Tibial artery (tissue), 4 donors: ENCODE measurements at regions not wholly inside any gene's neighbourhood (a gene's known extent, or its start where the extent isn't known, plus 50 kb on each side); places are given as distances from the start of the nearest gene placed in this dataset.

Source experiments
- DNase-seq, 2 donors: peaks; one replicate each; pipeline ENCODE4 v3.0.0-alpha.2; 2019
- H3K27ac ChIP-seq, 2 donors: fragments of 200-600 bp; sonication (generic) in 1 of 2; 1 replicate in 1 of 2; 2 replicates in 1 of 2; pipeline ENCODE4 v1.5.1; 2018 to 2019; ENCODE audit warnings: mild to moderate bottlenecking in 1 of 2
- H3K27me3 ChIP-seq, 2 donors: fragments of 200-600 bp; sonication (generic) in 1 of 2; one replicate each; pipeline versions ENCODE4 v1.5.1 to v1.6.0; 2016 to 2019
- H3K36me3 ChIP-seq, 3 donors: fragments of 200-600 bp; sonication (generic) in 2 of 3; one replicate each; pipeline ENCODE4 v1.5.1; 2016 to 2019; ENCODE audit warnings: mild to moderate bottlenecking in 2 of 3
- H3K4me1 ChIP-seq, 4 donors: fragments of 200-600 bp; sonication (generic) in 2 of 4; 1 replicate in 3 of 4; 2 replicates in 1 of 4; pipeline ENCODE4 v1.5.1; 2016 to 2019
- H3K4me3 ChIP-seq, 2 donors: fragments of 200-600 bp; sonication (generic) in 1 of 2; 1 replicate in 1 of 2; 2 replicates in 1 of 2; pipeline ENCODE4 v1.5.1; 2018 to 2019; ENCODE audit warnings: mild to moderate bottlenecking in 2 of 2
- H3K9me3 ChIP-seq, 3 donors: fragments of 200-600 bp; sonication (generic) in 1 of 3; one replicate each; pipeline ENCODE4 v1.5.1; 2016 to 2019
- intact Hi-C: fragments of 100-400 bp; cut with DNase I; formaldehyde crosslinking; loops from one replicate; pipeline ENCODE4 v1.15.0; 2023; ENCODE audit warnings: low total_unique reads
- TF ChIP-seq, protein P1 (sequence below), 2 experiments: fragments of 200-600 bp in 1 of 2; fragments of 450-650 bp in 1 of 2; IDR thresholded peaks; one replicate each; pipeline ENCODE4 v1.5.1; 2017 to 2019; ENCODE audit warnings: antibody characterized with exemption in 2 of 2, mild to moderate bottlenecking in 1 of 2, moderate library complexity in 1 of 2

DNA sequence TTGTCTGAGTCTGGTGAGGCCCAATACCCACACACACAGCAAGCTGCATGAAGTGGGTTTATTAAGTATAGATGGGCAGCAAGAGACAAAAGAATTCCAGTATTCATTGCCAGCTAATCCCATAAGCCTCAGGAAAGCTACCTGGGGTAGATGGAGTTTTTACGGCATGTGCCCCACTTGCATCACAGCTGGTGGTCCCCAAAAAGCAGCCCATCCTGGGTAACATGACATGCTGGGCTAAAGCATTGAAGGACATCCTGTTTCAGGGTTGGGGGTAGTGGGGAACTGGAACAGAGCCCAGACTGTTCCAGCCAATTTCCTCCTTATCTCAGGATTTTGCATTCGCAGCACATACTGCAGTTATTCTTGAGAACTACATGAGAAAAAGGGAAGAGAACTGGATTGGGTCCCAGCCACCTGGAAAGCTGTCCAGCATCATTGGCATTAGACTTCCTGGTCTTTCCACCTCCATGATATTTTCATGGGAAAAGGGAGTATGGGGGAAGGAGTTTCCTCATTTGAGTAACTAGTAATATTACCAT lies 240.1 kb upstream of the MMADHC start:
- no peak overlapping the region for H3K27ac ChIP-seq
- no peaks in the 10 kb centered on the region for H3K36me3 ChIP-seq
- no peaks in the 10 kb centered on the region for H3K27me3 ChIP-seq
- intact Hi-C loops: no loop called here
- TF ChIP-seq, protein P1, sequence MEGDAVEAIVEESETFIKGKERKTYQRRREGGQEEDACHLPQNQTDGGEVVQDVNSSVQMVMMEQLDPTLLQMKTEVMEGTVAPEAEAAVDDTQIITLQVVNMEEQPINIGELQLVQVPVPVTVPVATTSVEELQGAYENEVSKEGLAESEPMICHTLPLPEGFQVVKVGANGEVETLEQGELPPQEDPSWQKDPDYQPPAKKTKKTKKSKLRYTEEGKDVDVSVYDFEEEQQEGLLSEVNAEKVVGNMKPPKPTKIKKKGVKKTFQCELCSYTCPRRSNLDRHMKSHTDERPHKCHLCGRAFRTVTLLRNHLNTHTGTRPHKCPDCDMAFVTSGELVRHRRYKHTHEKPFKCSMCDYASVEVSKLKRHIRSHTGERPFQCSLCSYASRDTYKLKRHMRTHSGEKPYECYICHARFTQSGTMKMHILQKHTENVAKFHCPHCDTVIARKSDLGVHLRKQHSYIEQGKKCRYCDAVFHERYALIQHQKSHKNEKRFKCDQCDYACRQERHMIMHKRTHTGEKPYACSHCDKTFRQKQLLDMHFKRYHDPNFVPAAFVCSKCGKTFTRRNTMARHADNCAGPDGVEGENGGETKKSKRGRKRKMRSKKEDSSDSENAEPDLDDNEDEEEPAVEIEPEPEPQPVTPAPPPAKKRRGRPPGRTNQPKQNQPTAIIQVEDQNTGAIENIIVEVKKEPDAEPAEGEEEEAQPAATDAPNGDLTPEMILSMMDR (IDR thresholded peaks at IDR 0.05): no peak
- H3K9me3 ChIP-seq: no peaks in the 10 kb centered on the region
- H3K4me3 ChIP-seq: no peak overlapping the region
- no peaks in the 10 kb centered on the region for H3K4me1 ChIP-seq
- DNase-seq: no peak

DNA sequence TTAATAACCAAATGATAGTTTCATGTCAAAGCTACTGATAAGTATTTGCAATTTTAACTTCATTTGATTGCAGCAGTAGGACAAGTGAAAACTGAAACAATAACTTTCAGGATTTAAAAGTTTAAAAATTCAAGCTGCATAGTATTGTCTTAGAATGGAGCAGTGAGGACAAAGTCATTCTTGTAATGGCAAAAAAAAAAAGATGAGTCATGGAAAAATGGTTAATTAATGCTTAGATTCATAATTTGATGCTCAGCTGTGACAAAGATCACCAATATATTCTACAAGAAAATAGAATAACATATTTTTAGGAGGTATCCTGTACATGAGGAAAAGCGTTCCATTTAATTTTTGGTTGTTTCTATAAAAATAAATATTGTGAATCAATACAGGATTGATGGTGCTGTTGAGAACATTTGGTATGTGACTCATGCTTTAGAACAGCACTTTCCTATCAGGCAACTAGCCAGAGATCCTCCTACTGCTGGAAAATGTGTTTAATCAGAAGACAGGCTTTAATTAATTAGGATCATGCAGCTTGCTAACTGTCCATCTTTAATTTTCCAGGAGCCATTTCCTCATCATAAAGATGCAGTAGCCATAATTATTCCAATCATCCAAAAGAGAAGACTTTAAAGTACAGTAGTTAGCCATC lies 239.0 kb upstream of the MMADHC start:
- no peak overlapping the region for H3K27ac ChIP-seq
- H3K9me3 ChIP-seq: no peaks in the 10 kb centered on the region
- H3K4me1 ChIP-seq: no peaks in the 10 kb centered on the region
- no peak for DNase-seq
- TF ChIP-seq, protein P1 (IDR thresholded peaks at IDR 0.05): no peak
- H3K27me3 ChIP-seq: no peaks in the 10 kb centered on the region
- intact Hi-C loops: no loop called here
- H3K4me3 ChIP-seq: no peak overlapping the region
- no peaks in the 10 kb centered on the region for H3K36me3 ChIP-seq

DNA sequence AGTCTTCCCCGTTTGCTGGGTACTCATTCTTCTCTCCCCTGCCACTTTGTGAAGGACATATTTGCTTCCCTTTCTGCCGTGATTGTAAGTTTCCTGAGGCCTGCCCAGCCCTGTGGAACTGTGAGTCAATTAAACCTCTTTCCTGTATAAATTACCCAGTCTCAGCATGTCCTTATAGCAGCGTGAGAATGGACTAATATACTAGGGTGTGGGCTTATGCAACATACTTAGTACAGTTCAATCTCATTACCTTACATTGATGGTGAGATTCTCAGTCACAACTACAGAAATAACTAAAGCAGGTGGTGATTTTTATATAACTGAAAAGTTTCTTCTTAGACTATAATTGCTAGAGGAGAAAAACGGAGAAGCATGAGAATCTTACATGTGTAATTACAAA lies 237.9 kb upstream of the MMADHC start:
- no peak for DNase-seq
- no peaks in the 10 kb centered on the region for H3K36me3 ChIP-seq
- TF ChIP-seq, protein P1 (IDR thresholded peaks at IDR 0.05): no peak
- H3K4me1 ChIP-seq: no peaks in the 10 kb centered on the region
- intact Hi-C loops: no loop called here
- no peaks in the 10 kb centered on the region for H3K27me3 ChIP-seq
- no peak overlapping the region for H3K27ac ChIP-seq
- H3K9me3 ChIP-seq: no peaks in the 10 kb centered on the region
- H3K4me3 ChIP-seq: no peak overlapping the region

DNA sequence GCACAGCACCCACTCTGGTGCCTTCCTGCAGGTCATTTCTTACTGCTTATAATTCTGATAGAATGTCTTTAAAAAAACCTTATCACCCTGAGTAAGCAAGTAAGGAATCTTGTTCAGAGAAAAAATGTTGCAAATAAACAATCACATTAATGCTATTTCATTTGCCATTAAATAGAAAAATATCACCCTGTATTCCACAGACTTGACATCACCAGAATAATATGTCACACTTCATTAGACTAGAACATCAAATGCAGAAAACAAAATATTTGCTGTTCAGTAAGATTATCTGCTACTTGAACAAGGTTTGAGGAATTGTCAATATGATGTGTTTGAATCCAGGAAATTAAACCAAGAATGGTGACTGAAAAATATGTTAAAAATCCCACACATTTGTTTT lies 236.6 kb upstream of the MMADHC start:
- Histone ChIP-seq H3K36me3 (no peaks in the 10 kb centered on the region), H3K27ac (no peak overlapping the region), H3K27me3 (no peaks in the 10 kb centered on the region), H3K4me3 (no peak overlapping the region), H3K4me1 (no peaks in the 10 kb centered on the region), H3K9me3 (no peaks in the 10 kb centered on the region)
- no peak for DNase-seq
- intact Hi-C loops: no loop called here
- TF ChIP-seq, protein P1 (IDR thresholded peaks at IDR 0.05): no peak

DNA sequence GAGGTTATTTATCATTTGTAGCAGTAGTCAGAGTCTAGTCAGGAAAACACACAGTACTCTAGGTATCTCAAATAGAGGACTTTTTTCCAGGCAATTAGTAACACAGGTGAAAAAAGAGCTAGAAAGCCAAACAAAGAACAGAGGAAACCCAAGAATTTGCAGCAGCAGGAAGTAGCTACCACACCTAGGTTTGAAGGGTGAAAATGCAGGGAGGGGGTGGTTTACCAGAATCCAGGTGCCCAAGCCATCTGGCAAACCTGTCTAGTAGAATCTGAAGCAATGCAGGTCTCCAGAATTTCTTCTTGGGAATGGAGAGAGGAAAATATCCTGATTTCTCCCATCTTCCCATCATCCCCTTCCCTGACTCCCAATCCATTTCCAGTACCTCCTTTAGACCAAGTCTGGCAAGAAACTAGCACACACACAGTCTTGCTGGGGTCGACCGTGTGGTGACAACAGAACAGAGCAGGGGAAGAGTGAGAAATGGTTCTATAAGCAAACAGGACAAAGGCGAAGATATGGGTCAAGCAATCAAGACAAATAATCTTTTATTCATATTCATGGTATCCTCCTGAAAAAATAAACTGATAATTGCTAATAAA lies 231.9 kb upstream of the MMADHC start:
- Histone ChIP-seq H3K27ac (no peak overlapping the region), H3K4me3 (no peak overlapping the region), H3K9me3 (no peaks in the 10 kb centered on the region), H3K4me1 (peaks cover 0 to 4% (median 0%) of the 10 kb centered on the region in 4 donors), H3K27me3 (no peaks in the 10 kb centered on the region), H3K36me3 (no peaks in the 10 kb centered on the region)
- intact Hi-C loops: no loop called here
- no peak for DNase-seq
- TF ChIP-seq, protein P1 (IDR thresholded peaks at IDR 0.05): no peak
